Nephron (organoid): ENCODE measurements at regions not wholly inside any gene's neighbourhood (a gene's known extent, or its start where the extent isn't known, plus 50 kb on each side); places are given as distances from the start of the nearest gene placed in this dataset.

ENCODE experiments used
- H3K27ac Mint-ChIP-seq, 3 experiments: 2 replicates each; pipeline ENCODE4 v1.8.0; 2020; ENCODE audit warnings: mixed read lengths in 3 of 3, mild to moderate bottlenecking in 2 of 3, moderate library complexity in 1 of 3
- H3K27me3 Mint-ChIP-seq: 2 replicates; pipeline ENCODE4 v1.8.0; 2021; ENCODE audit warnings: low read depth, mild to moderate bottlenecking, moderate library complexity, mixed read lengths
- H3K36me3 Mint-ChIP-seq: 2 replicates; pipeline ENCODE4 v1.8.0; 2020; ENCODE audit warnings: low read depth, mixed read lengths
- H3K4me1 Mint-ChIP-seq: 2 replicates; pipeline ENCODE4 v1.8.0; 2020; ENCODE audit warnings: mixed read lengths
- H3K4me3 Mint-ChIP-seq, 3 experiments: 2 replicates each; pipeline ENCODE4 v1.8.0; 2020; ENCODE audit warnings: mild to moderate bottlenecking in 3 of 3, mixed read lengths in 3 of 3, moderate library complexity in 2 of 3
- H3K9me3 Mint-ChIP-seq: 2 replicates; pipeline ENCODE4 v1.8.0; 2020; ENCODE audit warnings: mixed read lengths
- TF ChIP-seq, protein P1 (sequence below), 3 experiments: fragments of 200-600 bp; sonication (generic); IDR thresholded peaks; one replicate each; pipeline ENCODE4 v1.5.0; 2021; ENCODE audit warnings: antibody characterized with exemption in 3 of 3; ENCODE audit not compliant: unreplicated experiment in 3 of 3

DNA sequence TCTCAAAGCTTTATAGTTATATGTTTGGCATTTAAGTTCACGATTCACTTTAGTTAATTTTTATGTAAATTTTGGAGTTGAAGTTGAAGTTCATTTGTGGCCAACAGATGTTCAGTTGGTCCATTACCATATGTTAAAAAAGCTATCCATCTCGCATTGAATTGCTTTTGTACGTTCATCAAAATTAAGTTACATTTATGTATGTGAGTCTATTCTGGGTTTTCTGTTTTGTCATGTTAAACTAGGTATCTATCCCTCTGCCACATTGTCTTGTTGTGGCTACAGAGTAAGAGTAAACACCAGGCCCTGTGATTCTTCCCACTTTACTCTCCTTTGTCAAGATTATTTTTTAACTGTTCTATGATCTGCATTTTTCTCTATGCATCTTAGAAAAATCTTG, 237.3 kb downstream of the BMP2 start:
- no peaks in the 10 kb centered on the region for H3K27me3 Mint-ChIP-seq
- TF ChIP-seq, protein P1, sequence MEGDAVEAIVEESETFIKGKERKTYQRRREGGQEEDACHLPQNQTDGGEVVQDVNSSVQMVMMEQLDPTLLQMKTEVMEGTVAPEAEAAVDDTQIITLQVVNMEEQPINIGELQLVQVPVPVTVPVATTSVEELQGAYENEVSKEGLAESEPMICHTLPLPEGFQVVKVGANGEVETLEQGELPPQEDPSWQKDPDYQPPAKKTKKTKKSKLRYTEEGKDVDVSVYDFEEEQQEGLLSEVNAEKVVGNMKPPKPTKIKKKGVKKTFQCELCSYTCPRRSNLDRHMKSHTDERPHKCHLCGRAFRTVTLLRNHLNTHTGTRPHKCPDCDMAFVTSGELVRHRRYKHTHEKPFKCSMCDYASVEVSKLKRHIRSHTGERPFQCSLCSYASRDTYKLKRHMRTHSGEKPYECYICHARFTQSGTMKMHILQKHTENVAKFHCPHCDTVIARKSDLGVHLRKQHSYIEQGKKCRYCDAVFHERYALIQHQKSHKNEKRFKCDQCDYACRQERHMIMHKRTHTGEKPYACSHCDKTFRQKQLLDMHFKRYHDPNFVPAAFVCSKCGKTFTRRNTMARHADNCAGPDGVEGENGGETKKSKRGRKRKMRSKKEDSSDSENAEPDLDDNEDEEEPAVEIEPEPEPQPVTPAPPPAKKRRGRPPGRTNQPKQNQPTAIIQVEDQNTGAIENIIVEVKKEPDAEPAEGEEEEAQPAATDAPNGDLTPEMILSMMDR (IDR thresholded peaks at IDR 0.05; ENCODE audit: unreplicated experiment in 3 of 3) = no peak
- H3K4me1 Mint-ChIP-seq = no peaks in the 10 kb centered on the region
- peaks cover 26% of the 10 kb centered on the region for H3K9me3 Mint-ChIP-seq
- no peak overlapping the region for H3K4me3 Mint-ChIP-seq
- no peaks in the 10 kb centered on the region for H3K36me3 Mint-ChIP-seq
- no peak overlapping the region for H3K27ac Mint-ChIP-seq

DNA sequence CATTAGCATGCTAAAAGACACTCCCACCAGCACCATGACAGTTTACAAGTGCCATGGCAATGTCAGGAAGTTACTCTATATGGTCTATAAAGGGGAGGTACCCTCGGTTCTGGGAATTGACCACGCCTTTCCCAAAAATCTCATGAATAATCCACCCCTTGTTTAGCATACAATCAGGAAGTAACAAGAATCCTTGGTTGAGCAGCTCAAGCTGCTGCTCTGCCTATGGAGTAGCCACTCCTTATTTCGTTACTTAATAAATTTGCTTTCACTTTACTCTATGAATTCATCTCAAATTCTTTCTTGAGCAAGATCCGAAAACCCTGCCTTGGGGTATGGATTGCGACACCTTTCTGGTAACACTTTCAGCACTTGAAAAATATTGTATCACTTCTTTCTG, 243.0 kb downstream of the BMP2 start:
- no peak overlapping the region for H3K4me3 Mint-ChIP-seq

GRCh38 chr20:7015257-7015656, 247.8 kb downstream of the BMP2 start:
- H3K36me3 Mint-ChIP-seq = no peaks in the 10 kb centered on the region
- TF ChIP-seq, protein P1 (IDR thresholded peaks at IDR 0.05; ENCODE audit: unreplicated experiment in 3 of 3) = no peak
- no peaks in the 10 kb centered on the region for H3K27me3 Mint-ChIP-seq
- no peak overlapping the region for H3K27ac Mint-ChIP-seq
- H3K4me1 Mint-ChIP-seq = no peaks in the 10 kb centered on the region
- H3K9me3 Mint-ChIP-seq = peaks cover 3% of the 10 kb centered on the region
- no peak overlapping the region for H3K4me3 Mint-ChIP-seq

More for the DNA sequence above, 243.0 kb downstream of the BMP2 start:
- Mint-ChIP-seq H3K27ac (no peak overlapping the region), H3K9me3 (peaks cover 29% of the 10 kb centered on the region), H3K4me1 (no peaks in the 10 kb centered on the region), H3K27me3 (no peaks in the 10 kb centered on the region), H3K36me3 (no peaks in the 10 kb centered on the region)
- TF ChIP-seq, protein P1 (IDR thresholded peaks at IDR 0.05; ENCODE audit: unreplicated experiment in 3 of 3) = no peak

DNA sequence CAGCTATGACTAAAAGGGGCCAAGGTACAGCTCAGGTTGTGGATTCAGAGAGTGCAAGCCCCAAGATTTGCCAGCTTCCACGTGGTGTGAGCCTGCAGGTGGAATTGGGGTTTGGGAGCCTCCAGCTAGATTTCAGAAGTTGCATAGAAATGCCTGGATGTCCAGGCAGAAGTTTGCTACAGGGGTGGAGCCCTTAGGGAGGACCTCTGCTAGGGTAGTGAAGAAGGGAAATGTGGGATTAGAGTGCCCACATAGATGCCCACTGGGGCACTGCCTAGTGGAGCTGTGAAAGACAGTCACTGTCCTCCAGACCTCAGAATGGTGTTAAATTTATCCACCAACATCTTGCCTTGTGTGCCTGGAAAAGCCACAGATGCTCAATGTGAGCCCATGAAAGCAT, 255.1 kb downstream of the BMP2 start:
- no peak overlapping the region for H3K27ac Mint-ChIP-seq
- TF ChIP-seq, protein P1 (IDR thresholded peaks at IDR 0.05; ENCODE audit: unreplicated experiment in 3 of 3) = no peak
- H3K36me3 Mint-ChIP-seq = peaks cover 4% of the 10 kb centered on the region
- no peak overlapping the region for H3K4me3 Mint-ChIP-seq
- H3K9me3 Mint-ChIP-seq = peaks cover 20% of the 10 kb centered on the region
- H3K4me1 Mint-ChIP-seq = peaks cover 15% of the 10 kb centered on the region
- no peaks in the 10 kb centered on the region for H3K27me3 Mint-ChIP-seq

DNA sequence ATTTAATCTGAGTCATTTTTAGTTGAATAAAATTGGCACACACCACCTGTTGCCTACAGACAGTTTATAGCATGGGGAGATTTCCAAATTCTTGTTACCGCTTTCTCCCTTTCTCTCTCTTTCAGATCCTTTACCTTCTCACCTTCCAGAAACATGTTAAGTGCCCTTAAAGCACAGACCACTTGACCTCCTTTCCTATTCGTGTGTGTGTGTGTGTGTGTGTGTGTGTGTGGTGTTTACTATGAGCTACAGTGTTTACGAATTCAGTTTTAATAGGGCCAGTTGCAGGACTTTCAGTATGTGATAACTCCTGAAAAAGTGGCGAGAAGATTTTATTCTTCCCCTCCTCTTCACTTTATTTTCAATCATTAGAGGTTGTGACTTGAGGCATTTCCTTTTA, 258.1 kb downstream of the BMP2 start:
- no peaks in the 10 kb centered on the region for H3K27me3 Mint-ChIP-seq
- peaks cover 20% of the 10 kb centered on the region for H3K9me3 Mint-ChIP-seq
- TF ChIP-seq, protein P1 (IDR thresholded peaks at IDR 0.05; ENCODE audit: unreplicated experiment in 3 of 3) = no peak
- peaks cover 4% of the 10 kb centered on the region for H3K36me3 Mint-ChIP-seq
- H3K4me1 Mint-ChIP-seq = peaks cover 15% of the 10 kb centered on the region
- H3K4me3 Mint-ChIP-seq = no peak overlapping the region
- no peak overlapping the region for H3K27ac Mint-ChIP-seq

GRCh38 chr20:7029019-7029418, 261.5 kb downstream of the BMP2 start:
- Mint-ChIP-seq H3K36me3 (no peaks in the 10 kb centered on the region), H3K27me3 (no peaks in the 10 kb centered on the region)
- TF ChIP-seq, protein P1 (IDR thresholded peaks at IDR 0.05; ENCODE audit: unreplicated experiment in 3 of 3) = no peak

More at GRCh38 chr20:7029019-7029418, 261.5 kb downstream of the BMP2 start:
- Mint-ChIP-seq H3K27ac (no peak overlapping the region), H3K9me3 (no peaks in the 10 kb centered on the region), H3K4me3 (no peak overlapping the region), H3K4me1 (peaks cover 15% of the 10 kb centered on the region)
